CMK (cell line): ENCODE measurements at regions not wholly inside any gene's neighbourhood (a gene's known extent, or its start where the extent isn't known, plus 50 kb on each side); places are given as distances from the start of the nearest gene placed in this dataset.

Source experiments
- DNase-seq: peaks from one replicate; pipeline ENCODE4 v3.0.0-alpha.2; 2010; ENCODE audit warnings: low read depth

DNA sequence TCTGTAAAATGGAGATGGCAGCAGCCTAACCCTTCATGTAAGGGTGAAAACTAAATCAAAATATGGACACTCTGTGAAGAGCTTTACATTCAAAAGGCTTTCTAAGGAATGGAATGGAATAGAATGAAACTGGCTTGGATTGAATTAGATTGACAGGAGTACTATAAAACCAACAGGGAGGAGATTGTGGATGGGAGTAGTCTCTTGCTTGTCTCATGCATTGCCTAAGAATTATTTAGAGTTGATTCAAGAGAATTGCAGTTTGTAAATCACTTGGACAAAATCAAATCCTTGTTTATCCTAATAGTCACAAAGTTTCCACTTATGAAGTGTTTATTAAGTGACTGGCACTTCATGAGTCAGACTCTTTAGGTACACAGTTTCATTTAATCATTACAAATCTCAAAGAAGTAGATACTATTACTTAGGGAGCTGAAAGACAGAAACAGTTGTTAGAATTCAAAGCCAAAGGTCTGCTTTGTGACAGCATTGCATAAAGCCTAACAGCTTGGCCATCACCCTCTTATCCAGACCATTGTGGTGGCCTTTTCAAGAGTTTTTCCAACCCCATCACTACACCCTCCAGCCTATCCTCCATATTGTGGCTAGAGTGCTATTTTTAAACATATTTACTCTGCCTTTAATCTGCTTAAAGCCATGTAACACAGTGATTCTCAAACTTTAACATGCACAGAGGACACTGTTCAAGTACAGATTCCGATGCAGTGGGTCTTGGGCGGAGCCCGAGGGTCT is 91.9 kb upstream of the GHITM start:
- no peak for DNase-seq

DNA sequence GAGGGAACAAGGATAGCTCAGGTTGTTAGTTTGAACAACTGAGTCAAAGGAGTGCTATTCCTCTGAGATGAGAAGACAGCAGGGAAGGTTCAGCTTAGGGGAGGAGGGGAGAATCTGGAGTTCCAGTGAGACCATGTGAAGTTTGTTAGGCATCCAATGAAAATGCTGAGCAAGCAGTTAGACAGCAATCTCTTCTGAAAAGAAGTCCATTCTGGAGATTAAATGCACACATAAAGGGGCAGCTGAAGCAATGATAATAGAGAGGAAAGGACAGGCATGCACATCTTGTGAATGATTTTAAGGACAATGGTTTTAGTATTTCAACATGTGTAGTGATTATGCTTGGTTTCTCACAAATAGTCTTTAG is 89.7 kb upstream of the GHITM start:
- no peak for DNase-seq

DNA sequence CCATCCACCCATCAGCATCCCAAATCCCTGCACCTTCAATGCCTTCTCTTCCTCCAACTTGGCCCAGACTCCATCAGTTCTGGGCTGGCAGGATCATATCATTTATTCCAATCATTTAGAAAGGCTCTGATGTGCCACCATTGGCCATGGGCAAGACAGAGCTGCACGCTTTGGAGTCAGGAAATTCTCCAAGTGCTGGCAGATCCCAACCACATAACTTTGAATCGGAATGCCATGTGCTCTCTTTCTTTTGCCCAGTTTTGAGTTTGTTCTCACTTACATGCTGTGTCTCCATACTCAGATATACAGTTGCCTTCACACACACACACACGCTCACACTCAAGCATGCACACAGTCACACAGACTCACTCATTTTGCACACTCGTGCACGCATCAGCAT is 85.7 kb upstream of the GHITM start:
- no peak for DNase-seq

DNA sequence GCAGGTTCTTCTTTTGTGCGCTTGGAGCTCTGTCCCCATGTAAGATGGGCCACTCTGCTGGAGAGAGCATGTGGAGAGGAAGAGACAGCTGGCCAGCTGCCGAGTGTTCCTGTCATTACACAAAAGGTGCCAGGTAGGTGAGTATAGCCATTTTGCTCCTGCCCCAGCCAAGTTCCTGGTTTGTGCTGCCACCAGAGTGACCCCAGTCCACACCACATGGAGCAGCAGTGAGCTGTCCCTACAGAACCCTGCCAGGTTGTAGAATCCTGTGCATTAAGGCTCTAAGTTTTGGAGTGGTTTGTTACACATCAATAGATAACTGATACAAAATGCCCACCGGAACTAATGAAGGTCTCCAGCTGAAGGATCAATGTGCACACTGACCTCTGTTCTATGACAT is 84.6 kb upstream of the GHITM start:
- no peak for DNase-seq

DNA sequence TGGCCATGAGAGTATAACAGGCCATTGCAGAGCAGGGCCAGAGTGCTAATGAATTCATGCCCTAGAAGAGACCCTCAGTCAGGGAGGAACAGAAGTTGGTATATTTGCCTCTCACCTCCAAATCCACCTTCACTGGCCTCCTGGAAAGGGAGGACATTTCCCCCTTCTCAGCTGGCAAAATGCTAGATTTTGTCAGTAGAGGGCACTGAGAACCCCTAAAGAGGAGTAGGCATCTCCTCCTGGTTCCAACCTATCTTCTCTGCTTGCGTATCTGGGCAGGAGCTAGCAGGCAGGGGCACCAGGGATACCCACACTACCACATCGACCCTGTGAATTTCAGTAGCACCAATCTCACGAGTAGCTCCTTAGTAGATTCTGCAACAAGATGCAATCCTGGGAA is 79.8 kb upstream of the GHITM start:
- no peak for DNase-seq

DNA sequence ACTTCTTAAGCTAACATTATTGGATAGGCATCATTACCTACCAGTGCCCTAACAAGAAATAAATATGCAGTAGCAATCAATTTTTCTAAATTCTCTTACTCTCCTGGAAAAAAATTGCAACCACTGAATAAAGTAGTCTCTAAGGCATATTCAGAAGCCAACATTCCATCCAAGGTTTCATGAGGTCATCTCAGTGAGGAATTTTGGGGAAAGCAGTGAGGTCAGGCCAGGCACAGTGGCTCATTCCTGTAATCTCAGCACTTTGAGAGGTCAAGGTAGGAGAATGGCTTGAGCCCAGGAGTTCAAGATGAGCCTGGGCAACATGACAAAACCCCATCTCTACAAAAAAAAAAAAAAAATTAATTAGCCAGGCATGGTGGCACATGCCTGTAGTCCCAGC is 75.9 kb upstream of the GHITM start:
- DNase-seq = no peak

DNA sequence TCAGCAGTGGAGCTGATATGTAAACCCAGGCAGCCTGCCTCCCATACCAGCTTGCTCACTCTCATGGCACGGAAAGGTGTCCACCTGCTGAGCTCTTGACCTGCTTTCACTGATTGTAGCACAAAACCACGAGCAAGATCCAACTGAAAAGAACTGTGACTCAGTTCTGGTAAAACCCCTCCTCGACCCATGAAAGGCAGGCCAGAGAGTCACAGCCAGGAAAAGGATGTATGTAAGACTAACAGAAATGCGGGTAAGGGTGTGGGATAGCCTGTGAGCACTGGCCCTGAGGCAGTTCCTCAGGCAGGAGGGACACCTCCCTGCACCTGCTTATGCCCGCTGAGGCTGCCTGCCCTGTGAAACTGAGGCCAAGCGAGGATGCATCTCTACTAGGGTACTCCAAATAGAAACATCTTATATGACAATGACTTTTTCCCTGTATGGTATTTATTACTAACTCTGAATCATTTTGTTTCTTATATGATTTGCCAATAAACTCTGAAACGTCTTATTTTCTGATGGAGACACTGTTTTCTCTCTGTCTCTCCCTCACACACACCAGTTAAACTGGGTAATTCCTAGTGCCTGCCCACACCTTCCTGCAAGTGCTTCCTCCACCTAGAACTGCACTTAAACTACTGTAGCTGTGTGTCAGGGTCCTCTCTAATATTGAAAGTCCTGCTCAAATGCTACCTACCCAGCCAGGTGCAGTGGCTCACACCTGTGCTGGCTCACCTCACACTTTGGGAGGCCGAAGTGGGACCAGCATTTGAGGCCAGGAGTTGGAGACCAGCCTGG is 73.3 kb upstream of the GHITM start:
- DNase-seq = no peak

DNA sequence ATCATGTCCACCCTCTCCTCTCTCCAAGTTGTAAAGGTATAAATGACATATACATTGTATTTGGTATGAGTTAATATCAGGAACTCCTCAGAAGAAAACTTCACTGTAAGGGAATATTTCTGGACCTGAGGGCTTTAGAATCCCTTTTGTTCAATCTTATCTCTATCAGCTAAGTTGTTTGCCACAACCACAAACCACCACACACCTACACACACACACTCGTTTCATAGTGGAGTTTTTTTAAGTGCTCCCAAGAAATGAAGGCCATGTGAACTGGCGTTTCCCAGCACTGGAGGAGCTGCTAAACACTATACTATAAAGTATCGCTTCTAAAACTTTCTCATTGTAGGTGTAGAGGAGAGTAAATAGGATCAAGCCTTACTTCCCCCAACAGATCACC is 64.8 kb upstream of the GHITM start:
- no peak for DNase-seq

DNA sequence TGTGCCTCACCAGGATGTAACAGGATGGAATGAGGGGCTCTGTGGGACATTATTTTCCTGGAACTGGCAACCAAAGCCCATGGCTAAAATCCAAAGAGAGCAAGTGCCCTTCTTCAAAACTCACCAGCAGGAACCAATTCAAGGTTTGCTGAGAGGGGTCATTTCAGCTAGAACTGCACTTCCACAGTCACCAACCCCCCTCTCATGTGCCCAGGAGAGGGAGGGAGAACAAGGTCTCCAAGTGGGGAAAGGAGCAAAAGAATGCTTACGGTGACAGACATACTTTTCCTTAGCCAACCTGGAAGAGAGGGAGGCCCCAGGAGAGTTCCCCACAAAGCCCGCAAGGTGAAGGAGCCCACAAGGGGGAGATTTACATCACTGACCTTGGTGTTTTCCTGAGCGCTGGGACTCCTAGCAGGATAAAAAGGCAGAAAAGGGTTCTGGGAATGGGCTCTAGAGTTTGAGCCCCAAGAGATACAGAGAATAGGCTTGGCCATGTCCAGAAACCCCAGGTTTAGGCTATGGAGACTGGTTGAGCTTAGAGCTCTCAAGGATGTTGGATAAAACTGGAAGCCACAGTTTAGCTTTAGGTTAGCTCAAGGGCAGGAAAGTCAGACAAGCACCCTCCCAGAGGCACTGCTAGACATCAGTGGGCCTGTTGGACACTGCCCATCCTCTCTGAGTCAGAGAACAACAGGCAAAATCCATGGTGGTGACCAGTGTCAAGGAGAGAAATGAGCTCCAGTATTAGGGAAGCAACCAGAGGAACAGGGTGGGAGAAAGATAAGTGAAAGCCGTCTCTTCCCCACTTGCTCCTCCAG is 63.9 kb upstream of the GHITM start:
- DNase-seq = no peak

DNA sequence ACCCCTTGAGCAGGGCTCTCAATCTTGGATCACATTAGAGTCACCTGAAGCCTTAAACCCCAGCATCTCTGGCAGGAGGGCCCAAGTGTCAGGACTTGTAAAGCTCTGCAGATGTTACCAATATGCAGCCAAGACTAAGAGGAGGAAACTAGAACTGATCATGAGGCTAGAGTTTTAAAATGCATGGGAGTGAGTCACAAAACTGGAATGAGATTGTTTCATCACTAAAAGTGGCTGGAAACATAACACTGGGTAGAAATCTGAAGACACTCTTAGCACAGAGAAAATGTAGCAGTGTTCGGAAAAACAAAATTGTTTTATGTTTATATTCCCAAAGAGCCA is 63.3 kb upstream of the GHITM start:
- DNase-seq = no peak

DNA sequence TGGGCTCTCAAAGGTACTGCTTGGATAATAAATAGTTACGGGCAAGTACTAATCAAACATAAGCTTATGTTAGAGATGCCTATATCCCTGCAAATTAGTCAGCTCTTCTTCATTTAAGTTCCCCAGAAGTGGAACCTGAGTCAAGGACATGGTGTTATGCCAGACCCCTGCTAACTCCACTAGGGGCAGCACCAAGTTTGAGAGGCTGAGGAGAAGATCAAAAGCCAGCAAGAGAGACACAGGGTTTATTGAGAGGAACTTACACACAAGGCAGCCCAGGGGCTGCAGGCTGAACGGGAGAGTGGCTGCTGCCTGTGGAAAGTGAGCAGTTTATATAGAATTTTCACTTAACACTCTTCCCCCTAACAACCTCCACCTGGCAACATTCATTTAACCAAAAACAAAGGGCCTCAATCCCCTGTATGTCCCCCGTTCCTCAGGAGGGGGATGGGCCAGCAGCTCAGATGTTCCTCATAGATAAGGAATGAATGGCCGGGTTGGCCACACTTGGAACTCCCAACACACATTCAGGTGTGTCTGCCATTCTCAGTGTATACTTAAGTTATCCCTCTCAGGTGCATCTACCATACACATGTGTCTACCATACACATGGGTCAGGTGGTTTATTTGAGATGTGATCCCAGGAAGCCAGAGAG is 62.6 kb upstream of the GHITM start:
- DNase-seq = peak; percentile 26

DNA sequence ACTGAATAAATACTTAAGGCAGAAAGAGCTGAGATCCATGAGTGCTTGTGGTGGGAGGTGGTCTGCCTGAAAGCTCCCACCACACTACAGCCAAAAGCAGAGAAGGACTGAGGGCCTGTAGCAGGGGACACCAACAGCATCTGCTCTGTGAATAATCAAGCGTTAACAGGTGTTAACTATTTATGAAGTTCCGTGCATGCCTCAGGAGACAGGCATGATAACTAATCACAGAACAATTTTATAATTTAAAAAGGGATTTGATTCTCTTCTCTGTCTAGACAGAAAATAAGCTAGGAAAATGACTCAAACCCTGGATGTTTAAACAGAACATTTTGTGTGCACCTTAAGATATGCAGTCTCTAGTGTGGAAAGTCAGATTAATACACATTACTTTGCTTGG is 61.5 kb upstream of the GHITM start:
- no peak for DNase-seq

DNA sequence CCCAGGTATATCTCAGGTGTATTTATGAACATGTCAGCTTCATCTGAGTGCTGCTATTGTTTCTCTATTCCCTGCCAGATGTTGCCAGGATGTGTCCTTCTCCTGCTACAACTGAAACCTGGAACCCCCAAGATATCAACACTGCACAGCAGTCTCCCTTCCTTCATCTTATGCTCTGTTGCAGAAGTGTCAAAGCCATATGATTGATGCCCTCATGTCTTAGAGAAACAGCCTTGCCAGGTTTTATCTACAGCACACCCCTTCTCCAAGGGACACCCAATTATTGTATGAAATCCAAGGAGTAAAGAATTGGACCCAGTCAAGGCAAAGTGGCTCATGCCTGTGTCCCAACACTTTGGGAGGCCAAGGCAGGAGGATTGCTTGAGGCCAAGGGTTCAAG is 60.5 kb upstream of the GHITM start:
- no peak for DNase-seq

DNA sequence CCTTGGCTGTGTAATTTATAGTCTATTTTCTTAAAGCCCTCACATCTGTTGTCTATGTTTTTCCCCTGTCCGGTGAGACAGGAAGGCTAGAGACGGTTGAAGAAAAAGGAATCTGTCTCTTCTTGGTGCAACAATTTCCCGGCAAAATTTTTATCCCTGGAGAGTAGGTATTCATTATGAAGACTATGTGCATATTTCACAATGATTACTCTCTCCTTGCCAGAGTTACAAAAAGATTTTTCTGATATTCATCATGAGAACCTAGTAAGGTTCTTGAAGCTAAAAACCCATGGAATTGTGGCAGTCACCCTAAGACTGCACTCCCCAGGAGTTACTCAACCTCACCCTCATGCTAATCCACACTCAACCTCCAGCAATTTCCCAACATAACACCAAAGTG is 55.0 kb upstream of the GHITM start:
- no peak for DNase-seq

DNA sequence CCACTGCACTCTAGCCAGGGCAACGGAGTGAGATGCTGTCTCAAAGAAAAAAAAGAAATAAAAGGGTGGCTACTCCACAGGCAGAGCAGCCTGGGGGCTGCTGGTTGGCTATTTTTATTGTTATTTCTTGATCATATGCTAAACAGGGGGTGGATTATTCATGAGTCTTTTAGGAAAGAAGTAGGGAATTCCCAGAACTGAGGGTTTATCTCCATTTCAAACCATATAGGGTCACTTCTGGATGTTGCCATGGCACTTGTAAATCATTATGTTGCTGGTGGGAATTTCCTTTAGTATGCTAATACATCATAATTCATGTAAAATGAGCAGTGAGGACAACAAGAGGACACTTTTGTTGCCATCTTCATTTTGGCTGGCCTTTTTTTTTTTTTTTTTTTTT is 52.1 kb upstream of the GHITM start:
- no peak for DNase-seq

DNA sequence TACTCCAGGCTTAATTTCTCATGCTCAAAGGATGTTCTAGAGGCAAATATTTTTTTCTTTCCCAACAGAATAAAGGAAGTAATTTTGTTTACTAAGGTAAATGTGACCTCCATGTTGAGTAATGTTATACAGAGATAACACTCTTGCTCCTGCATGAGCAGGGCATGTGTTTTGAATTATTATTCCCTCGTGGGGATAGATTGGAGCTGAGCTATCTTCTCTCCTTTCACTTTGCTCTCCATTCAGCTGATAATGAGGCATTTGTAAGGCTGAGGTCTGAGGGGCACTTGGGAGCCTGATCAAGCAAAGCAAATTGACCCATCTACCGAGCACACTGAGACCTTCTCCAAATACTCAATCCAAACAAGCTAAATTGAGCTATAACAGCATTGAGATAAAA is 50.7 kb upstream of the GHITM start:
- DNase-seq = no peak

DNA sequence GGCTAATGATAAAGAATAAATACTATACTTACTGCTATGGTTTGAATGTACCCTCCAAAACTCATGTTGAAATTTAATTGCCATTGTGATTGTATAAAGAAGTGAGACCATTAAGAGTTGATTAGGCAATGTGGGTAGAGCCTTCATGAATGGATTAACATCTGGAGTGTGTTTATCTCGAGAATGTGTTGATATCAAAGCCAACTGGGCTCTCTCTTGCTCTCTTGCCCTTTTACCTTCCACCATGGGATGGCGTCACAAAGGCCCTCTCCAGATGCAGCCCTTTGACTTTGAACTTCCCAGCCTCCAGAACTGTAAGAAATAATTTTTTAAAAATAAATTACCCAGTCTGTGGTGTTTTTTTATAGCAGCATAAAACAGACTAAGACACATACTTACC is 50.1 kb upstream of the GHITM start:
- no peak for DNase-seq
